ACHN (cell line): ENCODE measurements at regions not wholly inside any gene's neighbourhood (a gene's known extent, or its start where the extent isn't known, plus 50 kb on each side); places are given as distances from the start of the nearest gene placed in this dataset.

Source experiments
- DNase-seq: peaks from one replicate; pipeline ENCODE4 v3.0.0-alpha.2; 2015
- in situ Hi-C: cut with HindIII; loops from 2 replicates; pipeline ENCODE4 v1.10.0; 2017; ENCODE audit warnings: low sequenced_read_pairs, low pct_ligation_motif_present, low pct_unique_long_range_greater_than_20kb

GRCh38 chr4:175871774-175872405 lies 59.8 kb upstream of the GPM6A start:
- in situ Hi-C loops = no loop called here
- no peak for DNase-seq

- DNase-seq = no peak
- in situ Hi-C loops = no loop called here
Observed at GRCh38 chr4:175873707-175874106, 61.6 kb upstream of the GPM6A start.

- in situ Hi-C loops = no loop called here
- DNase-seq = no peak
Observed at GRCh38 chr4:175874306-175874705, 62.2 kb upstream of the GPM6A start.

GRCh38 chr4:175875993-175876771 lies 64.1 kb upstream of the GPM6A start:
- DNase-seq = no peak
- in situ Hi-C loops = no loop called here

- in situ Hi-C loops = no loop called here
- DNase-seq = no peak
Observed at GRCh38 chr4:175882891-175883290, 70.8 kb upstream of the GPM6A start.

GRCh38 chr4:175884048-175884447 lies 72.0 kb upstream of the GPM6A start:
- in situ Hi-C loops = no loop called here
- no peak for DNase-seq

GRCh38 chr4:175891231-175891630 lies 79.2 kb upstream of the GPM6A start:
- no peak for DNase-seq
- in situ Hi-C loops = no loop called here

- peak; percentile 44 for DNase-seq
- in situ Hi-C loops = no loop called here
Observed at GRCh38 chr4:175891851-175892250, 79.8 kb upstream of the GPM6A start.

GRCh38 chr4:175905925-175906324 lies 93.9 kb upstream of the GPM6A start:
- in situ Hi-C loops = no loop called here
- DNase-seq = no peak

GRCh38 chr4:175906384-175906783 lies 94.3 kb upstream of the GPM6A start:
- in situ Hi-C loops = no loop called here
- no peak for DNase-seq

- no peak for DNase-seq
- in situ Hi-C loops = no loop called here
Observed at GRCh38 chr4:175910700-175911099, 98.6 kb upstream of the GPM6A start.

- DNase-seq = no peak
- in situ Hi-C loops = no loop called here
Observed at GRCh38 chr4:175916626-175917351, 104.7 kb upstream of the GPM6A start.

GRCh38 chr4:175927121-175927520 lies 115.1 kb upstream of the GPM6A start:
- no peak for DNase-seq
- in situ Hi-C loops = no loop called here

- no peak for DNase-seq
- in situ Hi-C loops = no loop called here
Observed at GRCh38 chr4:175929441-175929840, 117.4 kb upstream of the GPM6A start.

GRCh38 chr4:175929932-175930331 lies 117.9 kb upstream of the GPM6A start:
- in situ Hi-C loops = no loop called here
- DNase-seq = no peak

- in situ Hi-C loops = no loop called here
- no peak for DNase-seq
Observed at GRCh38 chr4:175930471-175930870, 118.4 kb upstream of the GPM6A start.

- in situ Hi-C loops = no loop called here
- DNase-seq = no peak
Observed at GRCh38 chr4:175932116-175932515, 120.1 kb upstream of the GPM6A start.

GRCh38 chr4:175934506-175934905 lies 122.4 kb upstream of the GPM6A start:
- DNase-seq = no peak
- in situ Hi-C loops = no loop called here

GRCh38 chr4:175935016-175935661 lies 123.1 kb upstream of the GPM6A start:
- in situ Hi-C loops = no loop called here
- DNase-seq = no peak
